SU-DHL-6 (cell line): ENCODE measurements at regions not wholly inside any gene's neighbourhood (a gene's known extent, or its start where the extent isn't known, plus 50 kb on each side); places are given as distances from the start of the nearest gene placed in this dataset.

Source experiments
- EZH2phosphoT487 ChIP-seq: fragments of 200-600 bp; sonication (generic), shearing (Covaris generic); conservative IDR thresholded peaks from 2 replicates; pipeline ENCODE4 v1.6.1; 2018; ENCODE audit warnings: mild to moderate bottlenecking, antibody characterized with exemption, low read length, moderate library complexity, mixed read lengths
- TF ChIP-seq, protein P1 (sequence below): fragments of 200-600 bp; sonication (generic); IDR thresholded peaks from one replicate; pipeline ENCODE4 v1.5.1; 2017; ENCODE audit warnings: antibody characterized with exemption, mild to moderate bottlenecking, low read length, moderate library complexity; ENCODE audit not compliant: insufficient read depth, poor library complexity, severe bottlenecking

DNA sequence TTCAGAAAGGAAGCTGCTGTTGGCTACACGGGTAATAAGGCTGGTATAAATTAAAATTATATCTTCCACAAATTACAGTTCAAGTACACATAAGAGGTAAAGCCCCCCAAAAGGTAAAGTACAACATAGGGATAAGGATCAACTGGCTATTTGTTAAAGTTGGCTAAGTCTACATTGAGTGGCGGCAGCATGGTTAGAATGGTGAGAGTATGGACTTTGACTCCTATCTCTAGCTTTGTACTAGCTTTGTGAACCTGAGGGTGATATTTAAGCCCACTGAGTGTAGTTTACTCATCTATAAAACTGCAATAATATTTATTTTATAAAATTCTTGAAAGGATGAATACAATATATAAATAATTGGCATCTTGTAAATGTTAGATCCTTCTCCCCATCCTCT, 542.8 kb downstream of the DSC3 start:
- TF ChIP-seq, protein P1, sequence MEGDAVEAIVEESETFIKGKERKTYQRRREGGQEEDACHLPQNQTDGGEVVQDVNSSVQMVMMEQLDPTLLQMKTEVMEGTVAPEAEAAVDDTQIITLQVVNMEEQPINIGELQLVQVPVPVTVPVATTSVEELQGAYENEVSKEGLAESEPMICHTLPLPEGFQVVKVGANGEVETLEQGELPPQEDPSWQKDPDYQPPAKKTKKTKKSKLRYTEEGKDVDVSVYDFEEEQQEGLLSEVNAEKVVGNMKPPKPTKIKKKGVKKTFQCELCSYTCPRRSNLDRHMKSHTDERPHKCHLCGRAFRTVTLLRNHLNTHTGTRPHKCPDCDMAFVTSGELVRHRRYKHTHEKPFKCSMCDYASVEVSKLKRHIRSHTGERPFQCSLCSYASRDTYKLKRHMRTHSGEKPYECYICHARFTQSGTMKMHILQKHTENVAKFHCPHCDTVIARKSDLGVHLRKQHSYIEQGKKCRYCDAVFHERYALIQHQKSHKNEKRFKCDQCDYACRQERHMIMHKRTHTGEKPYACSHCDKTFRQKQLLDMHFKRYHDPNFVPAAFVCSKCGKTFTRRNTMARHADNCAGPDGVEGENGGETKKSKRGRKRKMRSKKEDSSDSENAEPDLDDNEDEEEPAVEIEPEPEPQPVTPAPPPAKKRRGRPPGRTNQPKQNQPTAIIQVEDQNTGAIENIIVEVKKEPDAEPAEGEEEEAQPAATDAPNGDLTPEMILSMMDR = no peak
- TF ChIP-seq EZH2phosphoT487 = no peak
